Activated CD4-positive, alpha-beta T cell treated with anti-CD3 and anti-CD28 coated beads, Interleukin-2, Interleukin-6, amounts not matched to agents 100 ng/mL and 50 ng/mL, durations not matched to agents 16 hours and 8 hours (primary cell): ENCODE measurements at regions not wholly inside any gene's neighbourhood (a gene's known extent, or its start where the extent isn't known, plus 50 kb on each side); places are given as distances from the start of the nearest gene placed in this dataset.
"Not testable (repeated sequence)": the region's sequence is repeated elsewhere in the genome, so short reads cannot be mapped to it uniquely, and the experiment has no call there.

Experiments
- DNase-seq: peaks from one replicate; pipeline ENCODE4 v3.0.0-alpha.2; 2020

DNA sequence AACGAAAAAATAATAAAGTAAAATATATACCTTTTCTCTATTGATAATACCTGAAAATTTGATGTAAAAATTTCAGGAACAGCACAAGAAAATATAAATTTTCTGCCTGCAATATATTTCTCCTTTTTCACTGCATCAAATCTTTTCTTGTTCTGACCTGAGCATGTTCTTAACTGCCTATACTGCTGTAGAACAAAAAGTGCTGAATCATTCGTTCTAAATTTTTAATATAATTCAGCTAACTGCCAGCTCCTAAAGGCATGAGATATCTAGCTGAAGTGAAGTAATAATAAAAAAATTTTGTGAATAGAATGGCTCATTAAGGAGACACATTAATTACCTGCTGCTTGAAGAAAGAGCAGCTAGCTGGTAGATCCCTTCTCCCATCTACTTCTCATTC, 188.6 kb upstream of the FKBP1C start:
- DNase-seq, result no peak

DNA sequence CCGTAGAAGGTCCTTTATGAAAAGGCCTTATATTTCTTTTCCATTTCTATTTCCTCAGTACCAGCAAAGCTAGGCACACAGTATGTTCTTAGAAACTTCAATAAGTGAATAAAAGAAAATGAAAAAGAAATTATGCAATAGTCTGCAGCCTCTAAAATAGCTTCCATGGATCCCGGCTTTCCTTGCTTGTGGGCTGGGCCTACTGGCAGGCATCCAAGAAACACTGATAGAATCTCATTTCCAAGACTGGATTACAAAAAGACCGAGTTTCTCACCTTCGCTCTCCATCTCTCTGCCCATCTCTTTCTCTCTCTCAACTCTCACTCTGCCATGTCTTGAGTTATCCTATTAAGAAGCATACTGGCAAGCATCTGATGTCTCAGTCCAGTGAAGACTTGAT, 187.5 kb upstream of the FKBP1C start:
- DNase-seq, result no peak

DNA sequence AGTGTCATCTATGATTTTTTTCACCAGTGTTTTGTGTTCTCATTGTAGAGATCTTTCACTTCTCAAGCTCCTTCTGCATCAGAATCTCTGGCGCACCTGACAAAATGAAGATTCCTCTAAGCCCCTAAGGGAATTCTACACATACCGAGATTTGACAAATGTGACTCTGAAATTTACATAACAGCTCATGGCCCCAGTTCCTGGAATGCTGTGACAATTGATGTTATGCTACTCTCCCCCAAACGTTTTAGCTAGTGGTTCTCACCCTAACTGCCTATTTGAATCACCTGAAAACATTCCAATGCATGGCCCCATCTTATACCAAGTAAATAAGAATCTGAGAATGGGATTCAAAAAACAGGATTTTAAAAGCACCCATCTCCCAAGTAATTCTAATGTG, 162.1 kb upstream of the FKBP1C start:
- DNase-seq, result no peak

DNA sequence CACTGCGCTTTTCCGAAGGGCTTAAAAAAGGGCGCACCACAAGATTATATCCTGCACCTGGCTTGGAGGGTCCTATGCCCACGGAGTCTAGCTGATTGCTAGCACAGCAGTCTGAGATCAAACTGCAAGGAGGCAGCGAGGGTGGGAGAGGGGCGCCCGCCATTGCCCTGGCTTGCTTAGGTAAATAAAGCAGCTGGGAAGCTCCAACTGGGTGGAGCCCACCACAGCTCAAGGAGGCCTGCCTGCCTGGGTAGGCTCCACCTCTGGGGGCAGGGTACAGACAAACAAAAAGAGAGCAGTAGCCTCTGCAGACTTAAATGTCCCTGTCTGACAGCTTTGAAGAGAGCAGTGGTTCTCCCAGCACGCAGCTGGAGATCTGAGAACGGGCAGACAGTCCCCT, 158.1 kb upstream of the FKBP1C start:
- DNase-seq, result not testable (repeated sequence)

DNA sequence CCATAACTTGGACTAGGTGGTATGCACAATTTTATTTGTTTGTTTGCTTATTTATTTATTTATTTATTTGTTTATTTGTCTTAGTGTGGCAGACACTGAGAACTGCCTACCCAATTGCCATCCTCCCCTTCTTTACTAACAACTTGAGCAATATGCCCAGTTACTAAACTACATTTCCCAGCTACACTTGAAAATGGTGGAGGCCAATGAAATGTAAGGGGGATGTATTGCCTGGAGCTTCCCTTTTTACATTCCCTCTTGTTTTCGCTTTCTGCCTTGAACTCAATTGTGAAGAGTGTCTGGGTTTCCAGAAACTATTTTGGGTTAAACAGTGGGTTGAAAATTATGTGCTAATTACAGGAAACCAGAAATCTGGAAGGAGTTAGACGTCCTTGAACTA, 152.7 kb upstream of the FKBP1C start:
- DNase-seq, result no peak

DNA sequence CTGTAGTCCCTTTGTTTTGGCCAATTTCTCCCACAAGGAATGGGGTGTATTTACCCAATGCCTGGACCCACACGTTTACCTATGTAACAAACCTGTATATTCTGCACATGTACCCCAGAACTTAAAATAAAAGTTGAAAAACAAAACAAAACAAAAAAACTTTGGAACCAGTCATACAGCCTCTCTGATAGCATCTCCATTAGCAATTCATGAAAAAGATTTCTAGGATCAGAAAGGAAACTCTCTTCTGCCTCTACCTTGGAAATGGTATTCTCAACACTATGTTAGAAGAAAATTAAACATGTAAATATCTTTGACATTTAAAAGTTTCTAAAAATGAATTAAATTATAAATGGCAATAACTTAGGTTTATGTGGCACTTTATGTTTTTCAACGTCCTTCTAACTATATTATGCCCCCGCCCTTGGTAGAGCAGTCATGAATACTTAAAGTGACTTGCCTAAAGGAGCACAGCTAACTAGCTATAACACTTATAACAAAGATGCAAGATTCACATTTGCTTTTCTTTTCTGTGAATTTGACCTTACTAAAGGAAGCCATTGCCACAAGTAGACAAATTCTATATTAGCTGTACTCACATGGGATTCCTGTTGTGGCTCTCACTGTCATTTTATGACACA, 147.5 kb upstream of the FKBP1C start:
- DNase-seq, result no peak

DNA sequence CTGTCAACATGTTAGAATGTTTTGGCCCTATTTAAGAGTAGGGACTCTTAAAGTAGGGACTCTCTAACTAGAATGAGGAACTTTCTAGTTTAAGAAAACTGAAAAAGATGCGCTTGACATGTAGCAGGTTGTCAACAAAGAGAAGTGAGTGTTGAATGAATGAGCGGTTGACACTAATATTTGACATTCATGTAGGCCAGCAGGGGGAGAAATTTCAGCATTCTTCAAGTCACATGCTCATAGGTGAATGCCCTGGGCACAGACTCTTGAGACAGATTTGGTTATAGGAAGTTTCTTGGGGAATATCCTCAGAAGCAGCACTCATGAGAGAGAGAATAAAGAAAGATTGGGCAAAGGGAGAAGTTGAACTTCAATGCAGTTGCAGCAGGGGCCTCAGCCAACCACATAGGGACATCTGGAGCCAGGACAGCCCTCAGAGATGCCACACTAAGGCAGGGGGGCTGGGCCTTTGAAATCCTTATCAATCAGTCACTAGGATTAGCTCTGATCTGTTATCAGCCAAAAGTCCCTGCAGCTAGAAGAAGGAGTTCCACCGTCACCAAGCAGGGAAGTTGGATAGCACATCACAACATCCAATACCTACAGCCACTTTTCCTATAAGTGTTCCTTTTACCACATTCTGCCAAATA, 145.1 kb upstream of the FKBP1C start:
- no peak for DNase-seq

DNA sequence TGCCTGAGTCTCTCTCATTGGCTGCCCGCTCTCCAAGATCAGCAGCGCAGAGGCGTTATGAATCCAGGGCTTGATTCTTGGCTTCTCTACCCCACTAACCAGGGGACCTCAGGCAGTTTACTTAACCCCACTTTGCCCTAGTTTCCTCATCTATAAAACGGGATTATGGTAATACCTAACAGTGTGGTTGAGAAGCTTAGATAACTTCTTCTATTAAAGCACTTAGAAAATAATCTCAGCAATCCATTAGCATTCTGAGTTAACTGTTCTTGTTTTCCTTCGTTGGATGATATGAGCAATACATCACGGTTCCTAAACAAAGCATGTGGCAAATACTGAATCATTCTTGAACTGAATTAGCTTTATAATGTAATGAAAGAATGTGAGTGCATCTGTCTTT, 116.3 kb upstream of the FKBP1C start:
- DNase-seq, result no peak

DNA sequence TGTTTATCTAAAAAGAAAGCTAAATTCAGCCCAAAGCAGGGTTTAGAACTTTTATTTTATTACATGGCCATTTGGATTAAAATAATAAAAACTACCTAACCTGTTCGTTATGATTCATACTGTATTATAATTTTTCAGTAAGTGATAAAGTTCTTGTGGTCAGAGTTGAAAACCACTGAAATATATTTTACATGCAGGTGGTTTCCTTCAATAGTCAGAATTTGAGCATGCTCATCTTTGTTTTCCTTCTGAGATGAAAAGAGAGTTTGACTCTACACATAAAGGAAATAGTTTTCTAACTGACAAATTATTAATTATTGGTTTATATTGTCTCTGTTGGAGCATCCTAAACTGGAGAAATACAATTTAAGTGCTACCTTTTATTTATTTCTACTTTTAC, 114.0 kb upstream of the FKBP1C start:
- DNase-seq, result no peak

DNA sequence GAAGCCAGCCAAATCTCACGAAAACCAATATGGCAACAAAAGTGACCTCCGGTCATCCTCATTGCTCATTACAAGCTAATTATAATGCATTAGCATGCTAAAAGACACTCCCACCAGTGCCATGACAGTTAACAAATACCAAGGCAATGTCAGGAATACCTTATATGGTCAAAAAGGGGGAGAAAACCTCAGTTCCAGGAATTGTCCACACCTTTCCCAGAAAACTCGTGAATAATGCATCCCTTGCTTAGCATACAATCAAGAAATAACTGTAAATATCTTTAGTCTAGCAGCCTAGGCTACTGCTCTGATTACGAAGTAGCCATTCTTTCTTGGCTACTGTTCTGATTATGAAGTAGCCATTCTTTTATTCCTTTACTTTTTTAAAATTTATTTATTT, 112.5 kb upstream of the FKBP1C start:
- DNase-seq, result no peak

DNA sequence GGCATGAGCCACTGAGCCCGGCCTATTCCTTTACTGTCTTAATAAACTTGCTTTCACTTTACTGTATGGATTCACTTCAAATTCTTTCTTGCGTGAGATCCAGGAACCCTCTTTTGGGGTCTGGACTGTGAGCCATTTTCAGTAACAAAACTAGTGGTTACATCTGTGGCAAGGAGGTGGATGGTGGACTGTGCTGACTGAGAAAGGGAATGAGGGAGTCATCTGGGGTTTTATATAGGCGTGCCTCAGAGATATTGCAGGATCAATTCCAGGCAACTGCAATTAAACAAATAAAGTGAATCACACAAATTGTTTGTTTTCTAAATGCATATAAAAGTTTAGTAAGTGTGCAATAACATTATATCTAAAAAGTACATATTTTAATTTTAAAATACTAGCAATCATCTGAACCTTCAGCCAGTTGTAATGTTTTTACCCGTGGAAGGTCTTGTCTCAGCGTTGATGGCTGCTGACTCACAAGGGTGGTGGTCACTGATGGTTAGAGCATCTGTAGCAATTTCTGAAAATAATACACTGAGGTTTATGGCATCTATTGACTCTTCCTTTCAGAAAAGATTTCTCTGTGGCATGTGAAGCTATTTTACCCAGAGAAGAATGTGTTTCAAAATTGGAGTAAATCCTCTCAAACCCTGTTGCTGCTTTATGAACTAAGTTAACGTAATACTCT, 111.4 kb upstream of the FKBP1C start:
- no peak for DNase-seq

DNA sequence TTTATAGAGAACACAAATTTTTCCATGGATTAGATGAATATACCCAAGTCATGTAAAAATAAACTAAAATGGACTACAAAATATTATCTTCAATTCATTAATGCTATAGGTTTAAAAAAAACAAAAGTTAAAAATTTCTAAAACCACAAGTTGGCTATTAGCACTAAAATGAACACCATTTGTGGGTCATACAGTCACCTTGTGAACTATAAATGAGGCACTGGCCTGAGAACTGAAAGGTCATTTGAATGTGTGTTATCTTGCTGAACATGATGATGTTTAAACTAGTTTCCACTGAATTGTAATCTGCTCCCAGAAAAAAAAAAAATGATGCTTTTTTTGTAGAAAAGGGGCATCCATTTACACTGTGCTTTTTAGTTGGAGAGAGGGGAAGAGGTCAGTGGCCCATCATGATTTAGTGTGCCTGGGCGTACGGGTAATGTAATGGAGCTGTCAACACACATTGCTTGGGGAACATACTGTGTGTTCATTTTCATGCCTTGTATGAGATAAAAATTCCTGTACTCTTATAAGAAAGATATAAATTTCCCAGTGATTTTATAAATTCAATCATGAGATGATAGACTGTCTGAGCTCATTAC, 96.6 kb upstream of the FKBP1C start:
- DNase-seq, result no peak

DNA sequence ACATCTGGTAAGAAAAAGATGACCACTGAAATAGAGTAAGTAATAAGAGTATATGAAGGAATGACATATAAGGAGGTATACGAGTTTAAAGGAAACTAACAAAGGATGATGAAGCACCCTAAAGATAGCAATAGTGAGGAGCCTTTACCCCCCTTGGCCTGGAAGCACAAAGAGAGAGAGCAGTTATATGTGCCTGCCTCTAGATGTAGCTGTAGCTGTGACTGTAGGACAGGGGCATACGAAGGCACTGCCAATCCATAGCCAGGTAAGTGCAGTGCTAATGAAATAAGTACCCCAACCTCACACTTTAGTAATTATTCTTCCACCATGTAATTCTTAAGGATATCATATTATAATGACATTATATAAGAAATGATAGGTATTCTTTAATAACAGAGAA, 90.1 kb upstream of the FKBP1C start:
- DNase-seq, result no peak

DNA sequence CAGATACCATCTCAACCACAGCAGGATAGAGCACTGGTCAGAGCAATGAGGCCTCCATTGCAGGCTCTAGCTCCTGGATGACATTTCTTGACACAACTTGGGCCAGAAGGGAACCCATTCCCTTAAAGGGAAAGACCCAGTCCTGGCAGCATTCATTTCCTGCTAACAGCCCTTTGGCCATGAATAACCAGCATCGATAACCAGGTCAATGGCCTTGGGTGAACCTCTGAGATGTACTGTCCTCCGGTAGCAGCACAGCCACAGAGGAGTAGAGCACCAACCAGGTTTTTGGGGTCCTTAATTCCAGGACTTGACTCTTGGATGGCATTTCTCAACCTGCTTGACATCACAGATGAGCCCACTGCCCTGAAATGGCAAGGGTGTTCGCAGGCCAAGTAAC, 71.2 kb upstream of the FKBP1C start:
- DNase-seq, result no peak

DNA sequence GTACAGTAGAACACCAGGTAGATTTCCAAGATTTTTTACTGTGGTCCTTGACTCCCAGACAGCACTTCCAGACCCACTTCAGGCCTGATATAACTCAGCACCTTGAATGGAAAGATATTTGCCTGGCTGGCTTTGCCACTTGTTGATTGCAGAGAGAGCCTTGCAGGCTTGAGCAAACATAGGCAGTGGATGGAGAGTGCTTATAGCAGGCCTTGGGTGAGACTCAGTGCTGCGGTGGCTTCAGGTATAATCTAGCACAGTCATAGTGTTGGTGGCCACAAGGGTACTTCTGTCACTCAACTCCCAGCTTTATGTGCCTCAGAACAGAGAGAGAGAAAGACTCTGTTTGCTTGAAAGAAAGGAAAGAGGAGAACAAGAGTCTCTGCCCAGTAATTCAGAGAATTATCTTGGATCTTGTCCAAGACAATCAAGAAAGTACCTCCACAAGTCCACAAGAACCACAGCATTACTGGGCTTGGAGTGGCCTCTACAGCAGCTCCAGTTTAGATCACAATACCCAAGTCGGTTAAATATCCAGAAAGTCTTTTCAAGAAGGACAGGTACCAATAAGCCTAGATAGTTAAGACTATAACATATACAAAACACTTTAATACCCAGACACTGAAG, 70.5 kb upstream of the FKBP1C start:
- DNase-seq, result no peak

DNA sequence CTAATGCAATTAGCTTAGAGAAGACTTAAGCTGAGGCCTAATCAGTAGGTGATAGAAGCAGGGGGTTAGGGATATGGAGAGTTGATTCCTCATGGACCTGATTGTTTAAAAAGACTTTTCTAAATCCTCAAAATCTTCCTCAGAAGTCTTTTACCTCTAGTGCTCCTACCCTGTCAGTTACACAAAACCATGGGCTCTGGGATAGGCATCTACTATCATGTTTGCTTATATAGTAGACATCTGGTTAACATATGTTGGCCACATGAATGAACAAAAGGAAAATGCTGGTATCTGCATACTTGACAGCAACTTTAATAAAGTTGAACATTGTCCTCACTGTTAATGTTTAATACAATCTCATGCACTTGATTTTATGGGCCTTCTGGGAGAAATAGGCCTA, 61.5 kb upstream of the FKBP1C start:
- DNase-seq, result no peak

DNA sequence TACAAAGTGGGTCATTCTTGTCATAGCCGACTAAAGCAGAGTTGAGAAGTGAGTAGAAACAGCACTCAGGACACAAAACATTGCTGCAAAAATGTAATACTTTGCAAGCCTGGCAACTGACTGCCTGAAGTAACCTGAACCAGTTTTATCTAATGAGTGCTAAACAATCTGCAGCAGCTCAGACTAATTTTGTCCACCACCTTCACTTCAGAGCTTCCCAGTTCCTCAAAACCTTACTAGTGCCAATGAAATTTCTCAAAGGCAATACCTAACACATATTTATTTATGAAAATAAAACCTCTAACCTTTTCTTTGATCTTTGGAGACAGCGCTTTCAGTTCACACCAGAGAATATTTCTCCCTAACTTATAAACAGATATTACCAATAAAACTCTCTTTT, 56.7 kb upstream of the FKBP1C start:
- DNase-seq, result no peak
